ENCODE measurements at regions not wholly inside any gene's neighbourhood (a gene's known extent, or its start where the extent isn't known, plus 50 kb on each side); places are given as distances from the start of the nearest gene placed in this dataset.

- TF ChIP-seq RREB1 (CRISPR knock-in tag; IDR thresholded peaks at IDR 0.05) (no peak; the same call in 1 of the 2 replicates), SRF (CRISPR knock-in tag; IDR thresholded peaks at IDR 0.05) (no peak), NFRKB (IDR thresholded peaks at IDR 0.05; ENCODE audit: low read depth) (peak; percentile 96), PHB2 (IDR thresholded peaks at IDR 0.05; ENCODE audit: low read depth) (no peak), FOXJ3 (CRISPR knock-in tag; IDR thresholded peaks at IDR 0.05) (no peak), TEAD2 (tag; IDR thresholded peaks at IDR 0.05) (peak; percentile 66; the same call in 1 of the 2 replicates), PURB (CRISPR knock-in tag; IDR thresholded peaks at IDR 0.05; ENCODE audit: low read depth) (no peak), ZBED1 (IDR thresholded peaks at IDR 0.05) (no peak), HINFP (tag; conservative IDR thresholded peaks at IDR 0.05; ENCODE audit: low read depth) (no peak; the same call in 1 of the 2 replicates), RBM34 (IDR thresholded peaks at IDR 0.05; ENCODE audit: borderline replicate concordance, insufficient read depth, low read length) (no peak), XRCC3 (IDR thresholded peaks at IDR 0.05) (no peak), CREB5 (CRISPR knock-in tag; IDR thresholded peaks at IDR 0.05) (no peak; the same call in none of the 2 replicates)
- TF ChIP-seq, protein P1, sequence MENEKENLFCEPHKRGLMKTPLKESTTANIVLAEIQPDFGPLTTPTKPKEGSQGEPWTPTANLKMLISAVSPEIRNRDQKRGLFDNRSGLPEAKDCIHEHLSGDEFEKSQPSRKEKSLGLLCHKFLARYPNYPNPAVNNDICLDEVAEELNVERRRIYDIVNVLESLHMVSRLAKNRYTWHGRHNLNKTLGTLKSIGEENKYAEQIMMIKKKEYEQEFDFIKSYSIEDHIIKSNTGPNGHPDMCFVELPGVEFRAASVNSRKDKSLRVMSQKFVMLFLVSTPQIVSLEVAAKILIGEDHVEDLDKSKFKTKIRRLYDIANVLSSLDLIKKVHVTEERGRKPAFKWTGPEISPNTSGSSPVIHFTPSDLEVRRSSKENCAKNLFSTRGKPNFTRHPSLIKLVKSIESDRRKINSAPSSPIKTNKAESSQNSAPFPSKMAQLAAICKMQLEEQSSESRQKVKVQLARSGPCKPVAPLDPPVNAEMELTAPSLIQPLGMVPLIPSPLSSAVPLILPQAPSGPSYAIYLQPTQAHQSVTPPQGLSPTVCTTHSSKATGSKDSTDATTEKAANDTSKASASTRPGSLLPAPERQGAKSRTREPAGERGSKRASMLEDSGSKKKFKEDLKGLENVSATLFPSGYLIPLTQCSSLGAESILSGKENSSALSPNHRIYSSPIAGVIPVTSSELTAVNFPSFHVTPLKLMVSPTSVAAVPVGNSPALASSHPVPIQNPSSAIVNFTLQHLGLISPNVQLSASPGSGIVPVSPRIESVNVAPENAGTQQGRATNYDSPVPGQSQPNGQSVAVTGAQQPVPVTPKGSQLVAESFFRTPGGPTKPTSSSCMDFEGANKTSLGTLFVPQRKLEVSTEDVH (IDR thresholded peaks at IDR 0.05; ENCODE audit: low read depth, partially characterized antibody), result peak; percentile 15
Measured at GRCh38 chr5:173781816-173782670, 106.1 kb upstream of the CPEB4 start (continued).

Measured in K562 (cell line).